IMR-90 (cell line): ENCODE measurements at regions not wholly inside any gene's neighbourhood (a gene's known extent, or its start where the extent isn't known, plus 50 kb on each side); places are given as distances from the start of the nearest gene placed in this dataset.

ENCODE experiments used
- BHLHE40 ChIP-seq: fragments of 150-350 bp; IDR thresholded peaks from 2 replicates; pipeline ENCODE4 v1.6.1; 2016; ENCODE audit warnings: mild to moderate bottlenecking, low read depth, low read length
- CEBPB ChIP-seq: IDR thresholded peaks from 2 replicates; pipeline ENCODE4 v1.6.1; 2012; ENCODE audit warnings: low read depth, low read length, improper control_type of control experiment
- CHD1 ChIP-seq: IDR thresholded peaks from 2 replicates; pipeline ENCODE4 v1.6.1; 2012; ENCODE audit warnings: low read depth, low read length, improper control_type of control experiment
- CTCF ChIP-seq: conservative IDR thresholded peaks from 2 replicates; pipeline ENCODE4 v1.5.1; 2012; ENCODE audit warnings: mild to moderate bottlenecking, low read depth, low read length, improper control_type of control experiment
- ELK1 ChIP-seq: fragments of 150-350 bp; IDR thresholded peaks from 2 replicates; pipeline ENCODE4 v1.6.1; 2016; ENCODE audit warnings: low read depth, mild to moderate bottlenecking, low read length, moderate library complexity, borderline replicate concordance
- FOS ChIP-seq: fragments of 150-350 bp; IDR thresholded peaks from 2 replicates; pipeline ENCODE4 v1.6.1; 2016; ENCODE audit warnings: low read depth, low read length
- MAZ ChIP-seq: IDR thresholded peaks from 2 replicates; pipeline ENCODE4 v1.6.1; 2012; ENCODE audit warnings: low read depth, mild to moderate bottlenecking, low read length, improper control_type of control experiment, moderate library complexity, borderline replicate concordance
- MXI1 ChIP-seq: IDR thresholded peaks from 2 replicates; pipeline ENCODE4 v1.6.1; 2012; ENCODE audit warnings: low read depth, mild to moderate bottlenecking, low read length, moderate library complexity, borderline replicate concordance
- POLR2A ChIP-seq: IDR thresholded peaks from 2 replicates; pipeline ENCODE4 v1.6.1; 2012; ENCODE audit warnings: mild to moderate bottlenecking, low read depth, low read length
- SMC3 ChIP-seq: fragments of 150-350 bp; IDR thresholded peaks from 2 replicates; pipeline ENCODE4 v1.6.1; 2016; ENCODE audit warnings: low read depth, mild to moderate bottlenecking, antibody characterized with exemption, low read length, moderate library complexity
- USF2 ChIP-seq: fragments of 150-350 bp; IDR thresholded peaks from 2 replicates; pipeline ENCODE4 v1.6.1; 2017; ENCODE audit warnings: mild to moderate bottlenecking, antibody characterized with exemption, low read length, low read depth

- TF ChIP-seq CTCF (no peak), POLR2A (no peak), CHD1 (no peak), MAZ (no peak), BHLHE40 (no peak), ELK1 (no peak), MXI1 (no peak), CEBPB (no peak), SMC3 (no peak), USF2 (no peak), FOS (no peak)
Observed at GRCh38 chr2:128665113-128665512, 346.4 kb upstream of the HS6ST1 start.
